H1 (cell line): ENCODE measurements at regions not wholly inside any gene's neighbourhood (a gene's known extent, or its start where the extent isn't known, plus 50 kb on each side); places are given as distances from the start of the nearest gene placed in this dataset.

Experiments
- CTCF ChIA-PET: fragments of 300-600 bp; sonication (Branson Sonifier 250); formaldehyde crosslinking; loops from one replicate; lab custom pipeline; 2021; ENCODE audit not compliant: partially characterized antibody; lab: Charles Lee
- POLR2A ChIA-PET: fragments of 300-600 bp; sonication (Branson Sonifier 250); formaldehyde crosslinking; loops from one replicate; lab custom pipeline; 2021; ENCODE audit warnings: inconsistent platforms; ENCODE audit not compliant: partially characterized antibody; lab: Charles Lee
- DNase-seq, 2 experiments: peaks; one replicate each; pipeline versions ENCODE4 v3.0.0 to v3.0.0-alpha.2; 2010 to 2022; ENCODE audit warnings: low spot score in 2 of 2, low read depth in 1 of 2, mixed read lengths in 1 of 2
- FAIRE-seq: peaks from 2 replicates; lab custom pipeline; 2011; peaks lifted over from hg19 to GRCh38; lab: Jason Lieb, UNC
- H2AFZ ChIP-seq: 2 replicates; pipeline ENCODE4 v1.8.1; 2012; ENCODE audit warnings: low read length, inconsistent platforms
- H2AK5ac ChIP-seq: 2 replicates; pipeline ENCODE4 v1.6.1; 2013; ENCODE audit warnings: low read depth, low read length
- H2BK120ac ChIP-seq: replicated peaks from 2 replicates; pipeline ENCODE3; 2013; ENCODE audit warnings: low read depth, low read length, inconsistent platforms
- H2BK12ac ChIP-seq: 2 replicates; pipeline ENCODE4 v1.6.1; 2013; ENCODE audit warnings: low read depth, low read length
- H2BK15ac ChIP-seq: 2 replicates; pipeline ENCODE4 v1.6.1; 2013; ENCODE audit warnings: low read length
- H2BK20ac ChIP-seq: 2 replicates; pipeline ENCODE4 v1.6.1; 2013; ENCODE audit warnings: low read length
- H2BK5ac ChIP-seq: 2 replicates; pipeline ENCODE4 v1.6.1; 2013; ENCODE audit warnings: low read depth, low read length
- H3K14ac ChIP-seq: 2 replicates; pipeline ENCODE4 v1.6.1; 2013; ENCODE audit warnings: inconsistent platforms; ENCODE audit not compliant: insufficient read length
- H3K18ac ChIP-seq: 2 replicates; pipeline ENCODE4 v1.6.1; 2013; ENCODE audit warnings: low read length; ENCODE audit errors: extremely low read depth
- H3K23ac ChIP-seq: 2 replicates; pipeline ENCODE4 v1.6.1; 2013; ENCODE audit warnings: inconsistent platforms; ENCODE audit not compliant: insufficient read length
- H3K23me2 ChIP-seq: 2 replicates; pipeline ENCODE4 v1.6.1; 2013; ENCODE audit warnings: low read depth, low read length
- H3K27ac ChIP-seq: 2 replicates; pipeline ENCODE4 v1.6.1; 2011; ENCODE audit warnings: low read depth, low read length, inconsistent platforms
- H3K27me3 ChIP-seq, 4 experiments: replicated peaks in 1 of 4; 1 replicate in 1 of 4; 2 replicates in 3 of 4; pipeline versions ENCODE4 v1.6.1 to v1.8.1; 2011 to 2013; ENCODE audit warnings: low read length in 3 of 4, mild to moderate bottlenecking in 3 of 4, inconsistent platforms in 2 of 4, mixed read lengths in 2 of 4, moderate library complexity in 1 of 4; ENCODE audit not compliant: control insufficient read depth in 3 of 4, insufficient read depth in 3 of 4; ENCODE audit errors: extremely low read depth in 1 of 4
- H3K36me3 ChIP-seq, 4 experiments: 2 replicates each; pipeline versions ENCODE4 v1.6.1 to v1.8.1; 2011 to 2013; ENCODE audit warnings: mild to moderate bottlenecking in 4 of 4, low read length in 3 of 4, moderate library complexity in 2 of 4, control low read depth in 1 of 4, inconsistent platforms in 1 of 4; ENCODE audit not compliant: insufficient read depth in 4 of 4, control insufficient read depth in 2 of 4
- H3K4ac ChIP-seq: replicated peaks from 2 replicates; pipeline ENCODE3; 2013; ENCODE audit warnings: low read length, low read depth, mixed read lengths, inconsistent platforms; ENCODE audit not compliant: insufficient read length
- H3K4me1 ChIP-seq, 4 experiments: replicated peaks in 1 of 4; 1 replicate in 1 of 4; 2 replicates in 3 of 4; pipeline versions ENCODE4 v1.6.1 to v1.8.1; 2011 to 2013; ENCODE audit warnings: low read length in 3 of 4, inconsistent platforms in 2 of 4, mixed read lengths in 1 of 4; ENCODE audit not compliant: insufficient read depth in 4 of 4, control insufficient read depth in 3 of 4
- H3K4me2 ChIP-seq, 2 experiments: 2 replicates each; pipeline versions ENCODE4 v1.6.1 to v1.8.1; 2011 to 2013; ENCODE audit warnings: low read depth in 2 of 2, low read length in 2 of 2, control low read depth in 1 of 2, inconsistent platforms in 1 of 2, mild to moderate bottlenecking in 1 of 2; ENCODE audit not compliant: insufficient read depth in 1 of 2
- H3K4me3 ChIP-seq, 4 experiments: fragments of 200-600, 300-600 bp in 1 of 4; sonication (generic), shearing (Covaris generic), sonication (Bioruptor Twin) in 1 of 4; 2 replicates each; pipeline versions ENCODE4 v1.5.1 to v1.8.1; 2011 to 2016; ENCODE audit warnings: low read length in 4 of 4, low read depth in 3 of 4, control low read depth in 2 of 4, inconsistent platforms in 2 of 4, mild to moderate bottlenecking in 2 of 4, mixed read lengths in 1 of 4, moderate library complexity in 1 of 4; ENCODE audit not compliant: insufficient read depth in 2 of 4; ENCODE audit errors: extremely low read depth in 1 of 4
- H3K56ac ChIP-seq: replicated peaks from 2 replicates; pipeline ENCODE3; 2013; ENCODE audit warnings: low read depth, mild to moderate bottlenecking, mixed read lengths, low read length, inconsistent platforms; ENCODE audit not compliant: insufficient read length
- H3K79me1 ChIP-seq: 2 replicates; pipeline ENCODE4 v1.6.1; 2013; ENCODE audit warnings: low read depth, low read length, control low read depth
- H3K79me2 ChIP-seq, 2 experiments: 2 replicates each; pipeline versions ENCODE4 v1.6.1 to v1.8.1; 2012 to 2013; ENCODE audit warnings: low read length in 2 of 2, mild to moderate bottlenecking in 2 of 2, inconsistent platforms in 1 of 2; ENCODE audit not compliant: insufficient read depth in 2 of 2, control insufficient read depth in 1 of 2
- H3K9ac ChIP-seq, 4 experiments: replicated peaks in 1 of 4; 1 replicate in 1 of 4; 2 replicates in 3 of 4; pipeline versions ENCODE4 v1.6.1 to v1.8.1; 2011 to 2013; ENCODE audit warnings: low read depth in 3 of 4, low read length in 3 of 4, control low read depth in 2 of 4, mild to moderate bottlenecking in 2 of 4, moderate library complexity in 2 of 4, inconsistent platforms in 1 of 4; ENCODE audit errors: extremely low read depth in 1 of 4
- H3K9me3 ChIP-seq, 2 experiments: 2 replicates each; pipeline versions ENCODE4 v1.6.1 to v1.8.1; 2012 to 2013; ENCODE audit warnings: mild to moderate bottlenecking in 2 of 2, moderate library complexity in 2 of 2, control low read depth in 1 of 2, inconsistent platforms in 1 of 2, low read depth in 1 of 2, low read length in 1 of 2, mixed read lengths in 1 of 2; ENCODE audit not compliant: insufficient read depth in 2 of 2
- H4K20me1 ChIP-seq, 2 experiments: replicated peaks in 1 of 2; 2 replicates each; pipeline versions ENCODE3 to v1.8.1; 2011 to 2013; ENCODE audit warnings: inconsistent platforms in 2 of 2, low read length in 2 of 2, mild to moderate bottlenecking in 1 of 2; ENCODE audit not compliant: insufficient read depth in 2 of 2, control insufficient read depth in 1 of 2
- H4K5ac ChIP-seq: 2 replicates; pipeline ENCODE4 v1.6.1; 2013; ENCODE audit warnings: low read length, low read depth, mixed read lengths, inconsistent platforms; ENCODE audit not compliant: insufficient read length
- H4K8ac ChIP-seq: 2 replicates; pipeline ENCODE4 v1.8.0; 2013; ENCODE audit warnings: mild to moderate bottlenecking, moderate library complexity, low read length, inconsistent platforms; ENCODE audit not compliant: insufficient read depth; ENCODE audit errors: extremely low read depth
- H4K91ac ChIP-seq: replicated peaks from 2 replicates; pipeline ENCODE3; 2013; ENCODE audit warnings: low read length, mixed read lengths, inconsistent platforms; ENCODE audit not compliant: insufficient read length
- BCL11A ChIP-seq, 2 experiments: IDR thresholded peaks; one replicate each; pipeline ENCODE4 v1.6.1; 2011; ENCODE audit warnings: low read depth in 2 of 2, low read length in 2 of 2, mild to moderate bottlenecking in 2 of 2
- CBX8 ChIP-seq: fragments of 300-800, 300-1000 bp; sonication (generic); IDR thresholded peaks from 2 replicates; pipeline ENCODE4 v1.7.1; 2016; ENCODE audit warnings: low read depth, low read length, borderline replicate concordance
- CHD1 ChIP-seq: IDR thresholded peaks from 2 replicates; pipeline ENCODE4 v1.6.1; 2012; ENCODE audit warnings: low read depth, low read length, improper control_type of control experiment
- EZH2 ChIP-seq: fragments of 200-600 bp; sonication (generic); IDR thresholded peaks from 2 replicates; pipeline ENCODE4 v1.7.1; 2012; ENCODE audit warnings: low read depth, mild to moderate bottlenecking, moderate library complexity, low read length, inconsistent platforms; ENCODE audit not compliant: severe bottlenecking
- FOSL1 ChIP-seq: IDR thresholded peaks from 2 replicates; pipeline ENCODE4 v1.6.1; 2011; ENCODE audit warnings: mild to moderate bottlenecking, low read depth, low read length, moderate library complexity; ENCODE audit not compliant: insufficient read depth
- GABPA ChIP-seq: IDR thresholded peaks from 2 replicates; pipeline ENCODE4 v1.6.1; 2011; ENCODE audit warnings: mild to moderate bottlenecking, low read length, moderate library complexity, borderline replicate concordance; ENCODE audit not compliant: insufficient read depth
- MAFK ChIP-seq: IDR thresholded peaks from 2 replicates; pipeline ENCODE4 v1.6.1; 2012; ENCODE audit warnings: low read depth, mild to moderate bottlenecking, improper control_type of control experiment, low read length
- RAD21 ChIP-seq, 2 experiments: IDR thresholded peaks in 1 of 2; conservative IDR thresholded peaks in 1 of 2; 2 replicates each; pipeline ENCODE4 v1.6.1; 2011; ENCODE audit warnings: low read depth in 2 of 2, low read length in 2 of 2, improper control_type of control experiment in 1 of 2, inconsistent platforms in 1 of 2, mild to moderate bottlenecking in 1 of 2, moderate library complexity in 1 of 2
- SAP30 ChIP-seq: fragments of 300-600 bp; sonication (generic); IDR thresholded peaks from 2 replicates; pipeline ENCODE4 v1.7.1; 2012; ENCODE audit warnings: low read length, moderate library complexity, mild to moderate bottlenecking, inconsistent platforms; ENCODE audit not compliant: insufficient read depth, insufficient replicate concordance
- SIN3A ChIP-seq, 2 experiments: IDR thresholded peaks in 1 of 2; conservative IDR thresholded peaks in 1 of 2; 2 replicates each; pipeline ENCODE4 v1.6.1; 2011 to 2012; ENCODE audit warnings: low read length in 2 of 2, improper control_type of control experiment in 1 of 2, low read depth in 1 of 2, mild to moderate bottlenecking in 1 of 2
- SP4 ChIP-seq: IDR thresholded peaks from 2 replicates; pipeline ENCODE4 v1.6.1; 2012; ENCODE audit warnings: low read length, inconsistent platforms
- SUZ12 ChIP-seq: fragments of 200-600 bp; sonication (generic); IDR thresholded peaks from 2 replicates; pipeline ENCODE4 v1.6.1; 2012; ENCODE audit warnings: mild to moderate bottlenecking, inconsistent platforms, low read length, moderate library complexity, mixed read lengths
- WGBS, 2 experiments: shearing (Covaris generic) in 1 of 2; methylation state at CpG; one replicate each; pipeline versions ENCODE4 v1.1.6 to v1.1.7; 2013 to 2015; ENCODE audit warnings: low lambda C conversion rate in 2 of 2, mixed read lengths in 2 of 2, inconsistent platforms in 1 of 2, low coverage in 1 of 2, missing lambda C conversion rate in 1 of 2; ENCODE audit not compliant: insufficient replicate concordance in 2 of 2, insufficient coverage in 1 of 2, insufficient read length in 1 of 2; ENCODE audit errors: extremely low coverage in 1 of 2, missing lambda C conversion rate in 1 of 2; 5-methylcytosine and 5-hydroxymethylcytosine counted together
- TF ChIP-seq, protein P1 (sequence below): IDR thresholded peaks from 2 replicates; pipeline ENCODE4 v1.6.1; 2011; ENCODE audit warnings: low read length, improper control_type of control experiment

GRCh38 chr2:38435775-38436174 is 58.7 kb upstream of the ATL2 start:
- H2BK12ac ChIP-seq, result no peak overlapping the region
- no peak overlapping the region for H3K23ac ChIP-seq
- H2BK120ac ChIP-seq, result no peak overlapping the region
- POLR2A ChIA-PET, result no interaction called here
- no peak overlapping the region for H2BK15ac ChIP-seq
- peaks cover under 1 to 20% (median 11%) of the 10 kb centered on the region in 4 experiments for H3K4me1 ChIP-seq
- CTCF ChIA-PET, result no interaction called here
- 85% methylated on average over 2 of the region's 2 CpGs; no CpG with 5 or more reads in 1 of the 2 experiments for WGBS, 2 experiments
- H3K56ac ChIP-seq, result no peak overlapping the region
- H3K27ac ChIP-seq, result no peak overlapping the region
- no peak overlapping the region for H3K4me3 ChIP-seq
- H3K27me3 ChIP-seq, result no peaks in the 10 kb centered on the region
- no peaks in the 10 kb centered on the region for H3K23me2 ChIP-seq
- no peak overlapping the region for H2AFZ ChIP-seq
- no peak overlapping the region for H3K18ac ChIP-seq
- H3K9me3 ChIP-seq, result no peaks in the 10 kb centered on the region
- no peaks in the 10 kb centered on the region for H3K36me3 ChIP-seq
- DNase-seq, result no peak
- no peak overlapping the region for H3K9ac ChIP-seq
- no peak overlapping the region for H2BK5ac ChIP-seq
- H2AK5ac ChIP-seq, result no peak overlapping the region; the same call in 1 of the 2 replicates
- no peaks in the 10 kb centered on the region for H3K79me1 ChIP-seq
- FAIRE-seq, result no peak
- no peak overlapping the region for H2BK20ac ChIP-seq
- H4K8ac ChIP-seq, result no peak overlapping the region
- H4K5ac ChIP-seq, result no peak overlapping the region
- no peak overlapping the region for H4K91ac ChIP-seq
- H3K4ac ChIP-seq, result no peak overlapping the region
- H3K79me2 ChIP-seq, result no peaks in the 10 kb centered on the region
- H4K20me1 ChIP-seq, result no peaks in the 10 kb centered on the region
- H3K4me2 ChIP-seq, result no peak overlapping the region
- no peak overlapping the region for H3K14ac ChIP-seq
- TF ChIP-seq BCL11A (IDR thresholded peaks at IDR 0.05; ENCODE audit: low read depth in 2 of 2, low read length in 2 of 2) (no peak), CHD1 (no peak), SIN3A (conservative IDR thresholded peaks at IDR 0.05 in 1 of 2, IDR thresholded peaks at IDR 0.05 in 1 of 2; ENCODE audit: low read depth in 1 of 2, low read length in 2 of 2) (no peak), MAFK (no peak), RAD21 (IDR thresholded peaks at IDR 0.05 in 1 of 2, conservative IDR thresholded peaks at IDR 0.05 in 1 of 2; ENCODE audit: low read depth in 2 of 2, low read length in 2 of 2) (no peak), SUZ12 (no peak), CBX8 (no peak), SP4 (no peak), FOSL1 (no peak), SAP30 (no peak), EZH2 (no peak), GABPA (no peak)
- TF ChIP-seq, protein P1, sequence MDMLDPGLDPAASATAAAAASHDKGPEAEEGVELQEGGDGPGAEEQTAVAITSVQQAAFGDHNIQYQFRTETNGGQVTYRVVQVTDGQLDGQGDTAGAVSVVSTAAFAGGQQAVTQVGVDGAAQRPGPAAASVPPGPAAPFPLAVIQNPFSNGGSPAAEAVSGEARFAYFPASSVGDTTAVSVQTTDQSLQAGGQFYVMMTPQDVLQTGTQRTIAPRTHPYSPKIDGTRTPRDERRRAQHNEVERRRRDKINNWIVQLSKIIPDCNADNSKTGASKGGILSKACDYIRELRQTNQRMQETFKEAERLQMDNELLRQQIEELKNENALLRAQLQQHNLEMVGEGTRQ, result no peak
